SU-DHL-6 (cell line): ENCODE measurements at regions not wholly inside any gene's neighbourhood (a gene's known extent, or its start where the extent isn't known, plus 50 kb on each side); places are given as distances from the start of the nearest gene placed in this dataset.

Experiments used
- EZH2phosphoT487 ChIP-seq: fragments of 200-600 bp; sonication (generic), shearing (Covaris generic); conservative IDR thresholded peaks from 2 replicates; pipeline ENCODE4 v1.6.1; 2018; ENCODE audit warnings: mild to moderate bottlenecking, antibody characterized with exemption, low read length, moderate library complexity, mixed read lengths
- TF ChIP-seq, protein P1 (sequence below): fragments of 200-600 bp; sonication (generic); IDR thresholded peaks from one replicate; pipeline ENCODE4 v1.5.1; 2017; ENCODE audit warnings: antibody characterized with exemption, mild to moderate bottlenecking, low read length, moderate library complexity; ENCODE audit not compliant: insufficient read depth, poor library complexity, severe bottlenecking

DNA sequence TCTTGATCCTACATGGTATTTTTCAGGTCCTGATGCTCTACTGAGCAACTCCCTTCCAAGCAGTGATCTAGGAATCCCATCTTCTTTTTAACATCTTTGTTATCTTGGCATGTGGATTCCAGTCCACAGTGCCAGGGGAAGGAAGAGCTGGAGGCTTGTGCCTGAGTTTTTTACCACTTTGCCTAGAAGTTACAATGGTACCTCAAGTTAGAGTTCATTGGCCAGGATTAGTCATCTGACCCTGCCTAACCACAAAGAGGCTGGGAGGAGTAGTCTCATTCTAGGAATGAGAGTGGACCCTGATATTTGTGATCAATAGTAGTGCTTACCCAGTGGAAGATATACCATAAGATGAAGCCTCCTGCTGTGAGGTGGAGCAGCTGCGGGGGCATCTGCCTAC lies 109.3 kb downstream of the ADCYAP1 start:
- TF ChIP-seq, protein P1, sequence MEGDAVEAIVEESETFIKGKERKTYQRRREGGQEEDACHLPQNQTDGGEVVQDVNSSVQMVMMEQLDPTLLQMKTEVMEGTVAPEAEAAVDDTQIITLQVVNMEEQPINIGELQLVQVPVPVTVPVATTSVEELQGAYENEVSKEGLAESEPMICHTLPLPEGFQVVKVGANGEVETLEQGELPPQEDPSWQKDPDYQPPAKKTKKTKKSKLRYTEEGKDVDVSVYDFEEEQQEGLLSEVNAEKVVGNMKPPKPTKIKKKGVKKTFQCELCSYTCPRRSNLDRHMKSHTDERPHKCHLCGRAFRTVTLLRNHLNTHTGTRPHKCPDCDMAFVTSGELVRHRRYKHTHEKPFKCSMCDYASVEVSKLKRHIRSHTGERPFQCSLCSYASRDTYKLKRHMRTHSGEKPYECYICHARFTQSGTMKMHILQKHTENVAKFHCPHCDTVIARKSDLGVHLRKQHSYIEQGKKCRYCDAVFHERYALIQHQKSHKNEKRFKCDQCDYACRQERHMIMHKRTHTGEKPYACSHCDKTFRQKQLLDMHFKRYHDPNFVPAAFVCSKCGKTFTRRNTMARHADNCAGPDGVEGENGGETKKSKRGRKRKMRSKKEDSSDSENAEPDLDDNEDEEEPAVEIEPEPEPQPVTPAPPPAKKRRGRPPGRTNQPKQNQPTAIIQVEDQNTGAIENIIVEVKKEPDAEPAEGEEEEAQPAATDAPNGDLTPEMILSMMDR = no peak
- TF ChIP-seq EZH2phosphoT487 = no peak
